CD4-positive, alpha-beta T cell (primary cell): ENCODE measurements at regions not wholly inside any gene's neighbourhood (a gene's known extent, or its start where the extent isn't known, plus 50 kb on each side); places are given as distances from the start of the nearest gene placed in this dataset.

Source experiments
- ATAC-seq: fragments of 200-7000 bp; cut with Tn5 transposase; one replicate; pipeline ENCODE4 v1.10.0; 2022; ENCODE audit warnings: mild to moderate bottlenecking; ENCODE audit not compliant: poor library complexity
- CTCF ChIA-PET: fragments of 350-600 bp; sonication (Branson Sonifier 250); formaldehyde crosslinking; loops from one replicate; lab custom pipeline; 2021; ENCODE audit warnings: antibody characterized with exemption, inconsistent platforms; lab: Charles Lee
- POLR2A ChIA-PET: fragments of 350-600 bp; sonication (Branson Sonifier 250); formaldehyde crosslinking; loops from one replicate; lab custom pipeline; 2021; ENCODE audit warnings: antibody characterized with exemption, inconsistent platforms; lab: Charles Lee
- DNase-seq, 14 experiments: peaks; one replicate each; pipeline ENCODE4 v3.0.0-alpha.2; 2013 to 2020; ENCODE audit warnings: mixed read lengths in 2 of 14
- H3K27ac ChIP-seq, 2 donors: one replicate each; pipeline versions ENCODE4 v1.5.1 to v1.7.0; 2013; ENCODE audit warnings: low read length in 2 of 2, low read depth in 1 of 2, mild to moderate bottlenecking in 1 of 2
- H3K27me3 ChIP-seq, 2 experiments: 1 replicate in 1 of 2; 2 replicates in 1 of 2; pipeline versions ENCODE4 v1.6.1 to v1.7.0; 2013; ENCODE audit warnings: low read length in 2 of 2, control low read depth in 1 of 2, mild to moderate bottlenecking in 1 of 2, moderate library complexity in 1 of 2; ENCODE audit not compliant: insufficient read depth in 2 of 2, control insufficient read depth in 1 of 2
- H3K36me3 ChIP-seq: one replicate; pipeline ENCODE4 v1.6.1; 2013; ENCODE audit warnings: low read length, control low read depth; ENCODE audit not compliant: insufficient read depth
- H3K4me1 ChIP-seq: one replicate; pipeline ENCODE4 v1.6.1; 2013; ENCODE audit warnings: low read length, control low read depth; ENCODE audit not compliant: insufficient read depth
- H3K4me3 ChIP-seq: one replicate; pipeline ENCODE4 v1.5.1; 2013; ENCODE audit warnings: mild to moderate bottlenecking, low read length, moderate library complexity
- H3K9me3 ChIP-seq, 2 experiments: 1 replicate in 1 of 2; 2 replicates in 1 of 2; pipeline versions ENCODE4 v1.6.1 to v1.7.0; 2013; ENCODE audit warnings: low read length in 2 of 2, mild to moderate bottlenecking in 2 of 2, control low read depth in 1 of 2, moderate library complexity in 1 of 2; ENCODE audit not compliant: control insufficient read depth in 1 of 2, insufficient read depth in 1 of 2
- H3K27ac Mint-ChIP-seq: one replicate; pipeline ENCODE4 v1.8.0; 2020; ENCODE audit warnings: mixed read lengths
- H3K27me3 Mint-ChIP-seq: one replicate; pipeline ENCODE4 v1.8.0; 2021; ENCODE audit warnings: mixed read lengths
- H3K36me3 Mint-ChIP-seq: one replicate; pipeline ENCODE4 v1.8.0; 2021; ENCODE audit warnings: low read depth, mixed read lengths
- H3K4me1 Mint-ChIP-seq: one replicate; pipeline ENCODE4 v1.8.0; 2021; ENCODE audit warnings: low read depth, mixed read lengths
- H3K4me3 Mint-ChIP-seq: one replicate; pipeline ENCODE4 v1.8.0; 2020; ENCODE audit warnings: mild to moderate bottlenecking, mixed read lengths
- H3K9me3 Mint-ChIP-seq: one replicate; pipeline ENCODE4 v1.8.0; 2020; ENCODE audit warnings: mixed read lengths
- CTCF ChIP-seq: fragments of 200-600 bp; IDR thresholded peaks from one replicate; pipeline ENCODE4 v1.8.0; 2022; ENCODE audit warnings: antibody characterized with exemption, mild to moderate bottlenecking
- intact Hi-C, 2 experiments: fragments of 100-400 bp; cut with DNase I in 1 of 2; cut with micrococcal nuclease in 1 of 2; formaldehyde crosslinking; loops; one replicate each; pipeline versions ENCODE4 v1.15.1 to v1.9.0; 2023 to 2025; cut with DNase I, micrococcal nuclease

- peaks cover 0 to 38% of the 10 kb centered on the region in 2 experiments for H3K9me3 ChIP-seq
- no peaks in the 10 kb centered on the region for H3K36me3 ChIP-seq
- no peak for DNase-seq
- H3K27ac ChIP-seq: no peak overlapping the region
- H3K27me3 ChIP-seq: no peaks in the 10 kb centered on the region
- Mint-ChIP-seq H3K4me3 (no peak overlapping the region), H3K9me3 (no peaks in the 10 kb centered on the region), H3K27ac (no peak overlapping the region), H3K4me1 (no peaks in the 10 kb centered on the region), H3K36me3 (no peaks in the 10 kb centered on the region), H3K27me3 (peaks cover 5% of the 10 kb centered on the region)
- no peaks in the 10 kb centered on the region for H3K4me1 ChIP-seq
- ChIA-PET POLR2A (no interaction called here), CTCF (no interaction called here)
- no peak for ATAC-seq
- no peak overlapping the region for H3K4me3 ChIP-seq
- TF ChIP-seq CTCF: no peak
- intact Hi-C loops: no loop called here
Observed at GRCh38 chr11:70532066-70532440, 133.7 kb downstream of the CTTN start.

GRCh38 chr11:70532731-70533130 lies 134.4 kb downstream of the CTTN start:
- Mint-ChIP-seq H3K9me3 (no peaks in the 10 kb centered on the region), H3K27ac (no peak overlapping the region), H3K4me1 (no peaks in the 10 kb centered on the region), H3K4me3 (no peak overlapping the region), H3K36me3 (no peaks in the 10 kb centered on the region), H3K27me3 (peaks cover 5% of the 10 kb centered on the region)
- Histone ChIP-seq H3K4me3 (no peak overlapping the region), H3K4me1 (no peaks in the 10 kb centered on the region), H3K9me3 (peaks cover 0 to 38% of the 10 kb centered on the region in 2 experiments), H3K27ac (no peak overlapping the region), H3K27me3 (no peaks in the 10 kb centered on the region), H3K36me3 (no peaks in the 10 kb centered on the region)
- DNase-seq (no peak), ATAC-seq (no peak)
- intact Hi-C loops: no loop called here
- TF ChIP-seq CTCF: no peak
- ChIA-PET POLR2A (no interaction called here), CTCF (no interaction called here)

- no peaks in the 10 kb centered on the region for H3K27me3 ChIP-seq
- no peak overlapping the region for H3K27ac ChIP-seq
- intact Hi-C loops: no loop called here
- POLR2A ChIA-PET: no interaction called here
- CTCF ChIA-PET: no interaction called here
- no peak overlapping the region for H3K4me3 ChIP-seq
- no peak for TF ChIP-seq CTCF
- H3K36me3 ChIP-seq: no peaks in the 10 kb centered on the region
- ATAC-seq (no peak), DNase-seq (no peak)
- Mint-ChIP-seq H3K36me3 (no peaks in the 10 kb centered on the region), H3K4me3 (no peak overlapping the region), H3K9me3 (no peaks in the 10 kb centered on the region), H3K27me3 (no peaks in the 10 kb centered on the region), H3K27ac (no peak overlapping the region), H3K4me1 (no peaks in the 10 kb centered on the region)
- H3K4me1 ChIP-seq: no peaks in the 10 kb centered on the region
- peaks cover 0 to 30% of the 10 kb centered on the region in 2 experiments for H3K9me3 ChIP-seq
Observed at GRCh38 chr11:70535191-70535971, 137.1 kb downstream of the CTTN start.
